ENCODE measurements at regions not wholly inside any gene's neighbourhood (a gene's known extent, or its start where the extent isn't known, plus 50 kb on each side); places are given as distances from the start of the nearest gene placed in this dataset.

GRCh38 chrX:11913001-11913400 is 155.0 kb downstream of the MSL3 start:
- no peak for TF ChIP-seq POLR2A (IDR thresholded peaks at IDR 0.05)
- WGBS, 2 donors = 75 to 84% methylated on average over 1 to 3 of the region's 3 CpGs
- Histone ChIP-seq H3K4me3 (no peak overlapping the region), H3K36me3 (ENCODE audit: low read depth, missing control alignments) (no peaks in the 10 kb centered on the region), H3K4me1 (no peaks in the 10 kb centered on the region), H3K9me3 (no peaks in the 10 kb centered on the region), H3K27me3 (no peaks in the 10 kb centered on the region), H3K27ac (no peak overlapping the region)
- no peak for DNase-seq
- intact Hi-C loops (cut with DNase I; ENCODE audit: low total_unique reads) = no loop called here

GRCh38 chrX:11929476-11929875 is 171.4 kb downstream of the MSL3 start:
- no peaks in the 10 kb centered on the region for H3K36me3 ChIP-seq (ENCODE audit: low read depth, missing control alignments)
- TF ChIP-seq POLR2A (IDR thresholded peaks at IDR 0.05) (no peak), CTCF (IDR thresholded peaks at IDR 0.05) (no peak)
- H3K4me3 ChIP-seq = no peak overlapping the region
- intact Hi-C loops (cut with DNase I; ENCODE audit: low total_unique reads) = no loop called here
- H3K27me3 ChIP-seq = no peaks in the 10 kb centered on the region
- no peak overlapping the region for H3K27ac ChIP-seq
- no peaks in the 10 kb centered on the region for H3K9me3 ChIP-seq
- H3K4me1 ChIP-seq = no peaks in the 10 kb centered on the region
- DNase-seq = no peak
- WGBS, 2 donors = 80 to 81% methylated on average over 5 of the region's 5 CpGs

GRCh38 chrX:11932423-11932822 is 174.4 kb downstream of the MSL3 start:
- no peak overlapping the region for H3K27ac ChIP-seq
- no peak overlapping the region for H3K4me3 ChIP-seq
- H3K4me1 ChIP-seq = no peaks in the 10 kb centered on the region
- intact Hi-C loops (cut with DNase I; ENCODE audit: low total_unique reads) = no loop called here
- no peaks in the 10 kb centered on the region for H3K9me3 ChIP-seq
- H3K36me3 ChIP-seq (ENCODE audit: low read depth, missing control alignments) = no peaks in the 10 kb centered on the region
- no peaks in the 10 kb centered on the region for H3K27me3 ChIP-seq
- WGBS, 2 donors = 93 to 100% methylated on average over 1 of the region's 1 CpG
- DNase-seq = no peak
- TF ChIP-seq CTCF (IDR thresholded peaks at IDR 0.05) = no peak
- TF ChIP-seq POLR2A (IDR thresholded peaks at IDR 0.05) = no peak

- 71% methylated on average over 1 of the region's 1 CpG for WGBS, 2 donors
- intact Hi-C loops (cut with DNase I; ENCODE audit: low total_unique reads) = no loop called here
- no peak for DNase-seq
- Histone ChIP-seq H3K27ac (no peak overlapping the region), H3K36me3 (ENCODE audit: low read depth, missing control alignments) (no peaks in the 10 kb centered on the region), H3K27me3 (no peaks in the 10 kb centered on the region), H3K4me1 (no peaks in the 10 kb centered on the region), H3K4me3 (no peak overlapping the region), H3K9me3 (no peaks in the 10 kb centered on the region)
- TF ChIP-seq POLR2A (IDR thresholded peaks at IDR 0.05) (no peak), CTCF (IDR thresholded peaks at IDR 0.05) (no peak)
These were observed 176.1 kb downstream of the MSL3 start for GRCh38 chrX:11934089-11934488.

- H3K4me3 ChIP-seq = no peak overlapping the region
- WGBS, 2 donors = 39 to 66% methylated on average over 5 of the region's 5 CpGs
- TF ChIP-seq POLR2A (IDR thresholded peaks at IDR 0.05) (no peak), CTCF (IDR thresholded peaks at IDR 0.05) (no peak)
- DNase-seq = no peak
- no peak overlapping the region for H3K27ac ChIP-seq
- H3K4me1 ChIP-seq = no peaks in the 10 kb centered on the region
- H3K36me3 ChIP-seq (ENCODE audit: low read depth, missing control alignments) = no peaks in the 10 kb centered on the region
- H3K9me3 ChIP-seq = no peaks in the 10 kb centered on the region
- intact Hi-C loops (cut with DNase I; ENCODE audit: low total_unique reads) = no loop called here
- no peaks in the 10 kb centered on the region for H3K27me3 ChIP-seq
These were observed 183.5 kb downstream of the MSL3 start for GRCh38 chrX:11941571-11941970.
